ENCODE measurements at regions not wholly inside any gene's neighbourhood (a gene's known extent, or its start where the extent isn't known, plus 50 kb on each side); places are given as distances from the start of the nearest gene placed in this dataset.

- no peak for DNase-seq
Measured at GRCh38 chr2:9156483-9156882, 50.1 kb upstream of the ASAP2 start.

DNA sequence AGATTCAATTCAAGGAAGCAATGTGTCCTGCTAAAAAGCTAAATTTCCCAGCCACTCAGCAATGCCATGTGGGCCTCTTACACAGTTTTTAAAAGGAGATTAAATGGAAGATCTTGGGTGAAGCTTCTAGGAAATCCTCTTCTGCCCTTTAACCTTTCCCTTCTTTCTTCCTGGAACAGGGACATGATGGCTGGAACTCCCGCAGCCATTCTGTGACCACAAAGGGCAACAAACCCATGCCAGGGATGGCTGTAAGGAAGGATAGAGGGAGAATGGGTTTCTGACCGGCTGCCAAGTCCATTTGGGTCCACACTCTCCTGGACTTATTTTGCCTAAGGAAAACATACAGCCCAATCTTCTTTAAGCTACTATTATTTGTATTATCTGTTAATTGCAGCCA is 52.6 kb upstream of the ASAP2 start:
- no peak for DNase-seq

- DNase-seq = no peak
Measured at GRCh38 chr2:9153643-9153980, 53.0 kb upstream of the ASAP2 start.

DNA sequence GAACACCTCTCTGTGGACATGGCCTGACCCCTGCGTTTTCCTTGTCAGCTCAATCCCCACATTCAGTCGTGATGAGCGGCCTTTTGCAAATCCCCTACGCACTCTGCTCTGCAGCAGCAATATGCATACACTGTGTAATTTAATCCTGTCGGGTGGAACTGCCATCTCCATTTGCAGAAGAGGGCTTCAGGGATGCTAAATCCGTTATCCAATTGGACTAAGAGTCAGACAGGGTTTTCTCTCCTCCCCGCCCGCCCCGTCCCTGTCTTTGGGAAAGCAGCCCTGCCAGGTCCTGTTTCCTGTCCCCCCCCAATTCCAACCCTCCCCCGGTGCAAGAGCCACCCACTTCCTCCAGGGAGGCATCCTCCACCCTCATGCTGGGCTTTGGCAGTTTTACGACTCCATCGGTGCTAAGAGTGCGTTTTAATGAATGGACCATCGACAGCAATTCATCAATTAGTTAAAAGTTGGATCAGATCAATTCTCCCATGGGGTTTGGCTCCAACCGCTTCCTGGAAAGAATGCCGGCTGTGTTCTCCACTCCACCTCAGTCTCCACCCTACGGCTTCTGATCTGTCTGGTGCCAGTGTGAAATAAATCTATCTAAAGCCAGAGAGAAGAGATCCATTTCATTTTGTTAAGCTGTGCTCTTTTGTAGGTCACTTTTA is 53.5 kb upstream of the ASAP2 start:
- DNase-seq = peak; percentile 55

DNA sequence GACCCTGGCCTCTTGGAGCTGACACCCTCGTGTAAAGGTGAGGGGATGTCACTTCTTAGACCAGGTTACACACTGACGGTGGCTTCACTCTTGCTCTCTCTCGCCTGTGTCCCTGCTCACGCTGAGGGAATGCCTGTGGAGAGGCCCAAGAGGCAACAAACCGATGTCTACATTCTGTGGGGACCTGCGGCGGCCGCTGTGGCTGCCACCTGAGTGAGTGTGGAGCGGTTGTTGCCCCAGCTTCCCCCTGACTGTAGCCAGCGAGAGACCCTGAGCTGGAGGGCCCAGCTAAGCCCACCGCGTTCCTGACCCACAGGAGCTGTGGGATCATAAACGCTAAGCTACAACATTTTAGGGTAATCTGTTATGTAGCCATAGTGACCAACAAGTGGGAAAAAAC is 55.7 kb upstream of the ASAP2 start:
- DNase-seq = no peak

- DNase-seq = no peak
Measured at GRCh38 chr2:9150568-9150900, 56.1 kb upstream of the ASAP2 start.

DNA sequence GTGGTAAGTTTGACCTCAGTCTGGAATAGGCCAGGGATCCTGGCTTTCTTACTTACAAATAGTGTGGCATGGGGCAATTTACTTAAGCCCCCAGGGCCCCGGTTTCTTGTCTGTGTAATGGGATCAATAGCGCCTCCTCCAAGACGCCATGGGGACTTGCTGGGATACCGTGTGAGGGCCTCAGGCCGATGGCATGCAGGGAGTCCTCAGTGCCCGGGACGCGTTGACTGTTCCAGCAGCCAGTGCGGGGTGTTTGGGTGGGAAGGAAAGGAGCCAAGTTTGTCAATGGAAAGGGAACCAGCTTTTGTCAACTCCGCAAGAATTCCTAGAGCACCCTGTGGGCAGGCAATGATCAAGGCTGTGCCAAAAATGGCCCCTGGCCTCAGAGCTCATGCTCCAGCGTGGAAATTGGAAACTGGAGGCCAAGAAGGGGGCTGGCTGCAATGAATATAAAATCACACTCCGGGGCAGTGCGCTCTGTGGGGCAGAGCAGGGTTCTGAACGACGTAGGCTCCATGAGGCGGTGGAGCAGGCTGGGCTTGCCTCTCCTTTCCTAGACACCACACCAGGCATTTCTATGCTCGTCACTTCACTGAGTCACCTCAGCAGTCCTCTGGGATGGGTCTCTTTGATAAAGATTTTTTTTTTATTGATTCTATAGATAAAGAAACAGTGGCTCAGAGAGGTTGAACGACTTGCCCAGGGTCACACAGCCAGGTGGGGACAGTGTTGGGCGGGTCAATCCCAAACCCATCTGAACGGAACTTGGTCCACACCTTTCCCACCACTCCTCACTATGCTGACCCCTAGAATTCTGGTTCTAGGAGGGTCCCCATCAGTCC is 56.7 kb upstream of the ASAP2 start:
- no peak for DNase-seq

- no peak for DNase-seq
Measured at GRCh38 chr2:9149388-9149660, 57.3 kb upstream of the ASAP2 start.

GRCh38 chr2:9146646-9147045 is 60.0 kb upstream of the ASAP2 start:
- no peak for DNase-seq

GRCh38 chr2:9145752-9146430 is 60.7 kb upstream of the ASAP2 start:
- no peak for DNase-seq

- no peak for DNase-seq
Measured at GRCh38 chr2:9145109-9145751, 61.4 kb upstream of the ASAP2 start.

- no peak for DNase-seq
Measured at GRCh38 chr2:9144617-9145016, 62.0 kb upstream of the ASAP2 start.

DNA sequence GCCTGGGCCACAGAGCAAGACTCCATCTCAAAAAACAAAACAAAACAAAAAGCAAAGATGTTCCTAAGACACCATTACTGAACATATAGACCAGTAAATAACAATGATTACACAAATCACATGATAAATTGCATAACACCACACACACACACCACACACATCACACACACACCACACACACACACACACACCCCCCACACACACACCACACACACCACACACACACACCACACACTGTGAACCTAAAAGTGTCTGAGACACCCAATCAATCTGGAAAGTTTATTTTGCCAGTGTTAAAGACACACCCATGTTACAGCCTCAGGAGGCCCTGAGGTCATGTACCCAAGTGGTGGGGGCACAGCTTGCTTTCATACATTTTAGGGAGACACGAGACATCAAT is 62.6 kb upstream of the ASAP2 start:
- DNase-seq = no peak

- no peak for DNase-seq
Measured at GRCh38 chr2:9143264-9143815, 63.3 kb upstream of the ASAP2 start.

DNA sequence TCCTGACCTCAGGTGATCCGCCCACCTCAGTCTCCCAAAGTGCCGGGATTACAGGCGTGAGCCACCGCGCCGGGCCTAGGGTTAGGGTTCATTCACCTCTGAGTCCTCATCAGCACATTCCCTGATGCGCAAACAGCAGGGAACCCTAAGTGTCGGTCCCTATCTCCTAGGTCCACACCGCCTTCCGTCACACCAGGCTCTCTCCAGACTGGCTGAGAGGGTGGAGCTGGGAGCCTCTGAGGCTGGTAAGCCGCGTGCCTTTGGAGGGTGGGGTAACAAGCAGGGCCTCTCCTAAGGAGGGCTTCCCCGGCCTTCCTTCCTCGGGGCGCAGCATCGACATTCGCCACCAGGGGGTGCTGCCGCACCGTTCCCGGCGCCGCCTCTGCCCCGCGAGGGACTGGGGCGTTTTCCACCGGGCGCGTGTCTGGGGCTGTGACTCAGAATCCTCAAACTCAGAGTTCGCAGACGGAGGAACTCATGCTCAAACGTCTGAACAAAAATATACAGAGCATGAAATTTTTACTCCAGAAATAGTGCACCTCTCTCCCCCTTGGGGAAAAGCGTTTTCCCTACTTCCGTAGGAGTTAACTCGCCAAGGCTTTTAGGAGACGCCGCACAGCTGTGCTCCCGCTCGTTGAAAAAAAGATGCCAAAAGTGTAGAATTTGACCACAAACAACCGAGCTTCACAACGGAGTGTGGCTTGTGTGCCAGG is 63.9 kb upstream of the ASAP2 start:
- peak; percentile 85 for DNase-seq

GRCh38 chr2:9141706-9142460 is 64.7 kb upstream of the ASAP2 start:
- DNase-seq = no peak

DNA sequence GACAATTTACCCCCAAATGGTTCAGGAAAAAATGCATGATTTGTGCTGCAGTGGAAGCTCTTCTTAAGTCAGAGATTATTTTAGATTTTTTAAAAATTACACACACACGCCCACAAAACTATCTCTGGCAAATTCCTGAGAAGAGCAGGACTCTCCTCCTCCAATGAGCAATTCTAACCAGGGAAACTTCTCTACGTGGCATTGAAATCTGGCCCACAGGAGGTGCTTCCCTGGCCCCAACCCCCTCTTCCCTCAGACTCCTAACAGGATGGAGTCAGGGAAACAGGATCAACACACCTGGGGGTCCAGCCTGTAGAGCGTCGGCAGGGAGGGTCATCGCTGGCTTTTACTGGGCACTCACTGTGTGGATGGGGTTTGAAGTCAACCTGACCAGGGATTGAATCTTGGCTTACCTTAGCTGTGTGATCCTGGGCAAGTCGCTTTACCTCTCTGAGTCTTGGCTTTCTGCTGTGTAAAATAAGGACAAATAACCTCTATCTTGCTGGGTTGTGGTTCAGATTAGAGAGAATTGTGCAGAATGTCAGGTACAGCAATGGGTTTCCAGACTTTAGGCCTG is 65.4 kb upstream of the ASAP2 start:
- no peak for DNase-seq

DNA sequence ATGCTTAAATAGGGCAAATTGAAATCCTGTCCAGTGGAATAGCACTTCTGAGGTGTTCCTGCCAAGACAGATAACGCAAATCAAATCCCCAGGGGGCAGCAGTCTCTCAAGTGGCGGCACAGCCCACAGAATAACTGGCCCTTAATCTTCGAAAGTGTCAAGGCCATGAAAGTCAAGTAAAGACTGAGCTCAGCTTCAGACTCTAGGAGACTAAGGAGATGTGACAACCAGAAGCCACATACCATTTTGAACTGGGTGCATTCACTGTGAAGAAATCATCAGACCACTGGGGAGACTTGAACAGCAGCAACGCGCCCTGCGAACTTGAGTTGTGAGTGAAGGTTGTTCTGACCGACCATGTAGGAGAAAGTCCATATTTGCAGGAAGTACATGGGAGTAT is 66.0 kb upstream of the ASAP2 start:
- DNase-seq = no peak

- DNase-seq = peak; percentile 66
Measured at GRCh38 chr2:9139491-9140443, 66.8 kb upstream of the ASAP2 start.

GRCh38 chr2:9137379-9138150 is 69.0 kb upstream of the ASAP2 start:
- DNase-seq = no peak

Data from hindlimb muscle (tissue), 1 donor.